GM19351 (cell line): ENCODE measurements at regions not wholly inside any gene's neighbourhood (a gene's known extent, or its start where the extent isn't known, plus 50 kb on each side); places are given as distances from the start of the nearest gene placed in this dataset.
"Not testable (repeated sequence)": the region's sequence is repeated elsewhere in the genome, so short reads cannot be mapped to it uniquely, and the experiment has no call there.

ENCODE experiments used
- ATAC-seq: cut with Tn5 transposase; IDR thresholded peaks from one replicate; pipeline ENCODE4 v1.9.1; 2021; ENCODE audit warnings: mild to moderate bottlenecking, moderate library complexity; ENCODE audit not compliant: unreplicated experiment

- no peak for ATAC-seq
These were observed 333.5 kb upstream of the NRG3 start for GRCh38 chr10:81541517-81541916.

GRCh38 chr10:81546243-81546642 is 328.8 kb upstream of the NRG3 start:
- ATAC-seq = no peak

GRCh38 chr10:81548160-81548559 is 326.8 kb upstream of the NRG3 start:
- no peak for ATAC-seq

- ATAC-seq = no peak
These were observed 310.9 kb upstream of the NRG3 start for GRCh38 chr10:81564143-81564542.

- no peak for ATAC-seq
These were observed 305.5 kb upstream of the NRG3 start for GRCh38 chr10:81569488-81569887.

- ATAC-seq = no peak
These were observed 304.6 kb upstream of the NRG3 start for GRCh38 chr10:81570349-81570748.

GRCh38 chr10:81570878-81571794 is 303.9 kb upstream of the NRG3 start:
- no peak for ATAC-seq

- no peak for ATAC-seq
These were observed 300.0 kb upstream of the NRG3 start for GRCh38 chr10:81575036-81575435.

GRCh38 chr10:81576336-81576735 is 298.7 kb upstream of the NRG3 start:
- no peak for ATAC-seq

- no peak for ATAC-seq
These were observed 280.0 kb upstream of the NRG3 start for GRCh38 chr10:81594991-81595390.

GRCh38 chr10:81600185-81600584 is 274.8 kb upstream of the NRG3 start:
- ATAC-seq = no peak

GRCh38 chr10:81603106-81603620 is 271.8 kb upstream of the NRG3 start:
- ATAC-seq = no peak

- not testable (repeated sequence) for ATAC-seq
These were observed 230.5 kb upstream of the NRG3 start for GRCh38 chr10:81644485-81644884.

- ATAC-seq = no peak
These were observed 219.0 kb upstream of the NRG3 start for GRCh38 chr10:81655986-81656385.

GRCh38 chr10:81662837-81663236 is 212.2 kb upstream of the NRG3 start:
- ATAC-seq = no peak

- not testable (repeated sequence) for ATAC-seq
These were observed 210.2 kb upstream of the NRG3 start for GRCh38 chr10:81664800-81665199.

- ATAC-seq = no peak
These were observed 200.1 kb upstream of the NRG3 start for GRCh38 chr10:81674941-81675340.

GRCh38 chr10:81679291-81679690 is 195.7 kb upstream of the NRG3 start:
- no peak for ATAC-seq

GRCh38 chr10:81680359-81680758 is 194.6 kb upstream of the NRG3 start:
- no peak for ATAC-seq

- ATAC-seq = no peak
These were observed 186.5 kb upstream of the NRG3 start for GRCh38 chr10:81688459-81688858.

- ATAC-seq = no peak
These were observed 178.2 kb upstream of the NRG3 start for GRCh38 chr10:81696609-81697388.

GRCh38 chr10:81704596-81704995 is 170.4 kb upstream of the NRG3 start:
- no peak for ATAC-seq
